ENCODE measurements at regions not wholly inside any gene's neighbourhood (a gene's known extent, or its start where the extent isn't known, plus 50 kb on each side); places are given as distances from the start of the nearest gene placed in this dataset.

GRCh38 chr5:88113429-88113828, 155.2 kb downstream of the TMEM161B start:
- TF ChIP-seq CTCF (IDR thresholded peaks at IDR 0.05; ENCODE audit: low read depth, low read length) = no peak
- no peak overlapping the region for H3K4me3 ChIP-seq (ENCODE audit: low read depth, low read length)

GRCh38 chr5:88109818-88110217, 158.8 kb downstream of the TMEM161B start:
- no peak overlapping the region for H3K4me3 ChIP-seq (ENCODE audit: low read depth, low read length)
- TF ChIP-seq CTCF (IDR thresholded peaks at IDR 0.05; ENCODE audit: low read depth, low read length) = no peak

GRCh38 chr5:88108490-88109279, 160.0 kb downstream of the TMEM161B start:
- TF ChIP-seq CTCF (IDR thresholded peaks at IDR 0.05; ENCODE audit: low read depth, low read length) = no peak
- H3K4me3 ChIP-seq (ENCODE audit: low read depth, low read length) = no peak overlapping the region

- TF ChIP-seq CTCF (IDR thresholded peaks at IDR 0.05; ENCODE audit: low read depth, low read length) = no peak
- no peak overlapping the region for H3K4me3 ChIP-seq (ENCODE audit: low read depth, low read length)
Measured at GRCh38 chr5:88094906-88095496, 173.6 kb downstream of the TMEM161B start.

GRCh38 chr5:88094403-88094802, 174.2 kb downstream of the TMEM161B start:
- no peak overlapping the region for H3K4me3 ChIP-seq (ENCODE audit: low read depth, low read length)
- TF ChIP-seq CTCF (IDR thresholded peaks at IDR 0.05; ENCODE audit: low read depth, low read length) = no peak

- H3K4me3 ChIP-seq (ENCODE audit: low read depth, low read length) = no peak overlapping the region
- no peak for TF ChIP-seq CTCF (IDR thresholded peaks at IDR 0.05; ENCODE audit: low read depth, low read length)
Measured at GRCh38 chr5:88093765-88094164, 174.9 kb downstream of the TMEM161B start.

- TF ChIP-seq CTCF (IDR thresholded peaks at IDR 0.05; ENCODE audit: low read depth, low read length) = no peak
- no peak overlapping the region for H3K4me3 ChIP-seq (ENCODE audit: low read depth, low read length)
Measured at GRCh38 chr5:88092958-88093605, 175.6 kb downstream of the TMEM161B start.
